ENCODE measurements at regions not wholly inside any gene's neighbourhood (a gene's known extent, or its start where the extent isn't known, plus 50 kb on each side); places are given as distances from the start of the nearest gene placed in this dataset.

DNA sequence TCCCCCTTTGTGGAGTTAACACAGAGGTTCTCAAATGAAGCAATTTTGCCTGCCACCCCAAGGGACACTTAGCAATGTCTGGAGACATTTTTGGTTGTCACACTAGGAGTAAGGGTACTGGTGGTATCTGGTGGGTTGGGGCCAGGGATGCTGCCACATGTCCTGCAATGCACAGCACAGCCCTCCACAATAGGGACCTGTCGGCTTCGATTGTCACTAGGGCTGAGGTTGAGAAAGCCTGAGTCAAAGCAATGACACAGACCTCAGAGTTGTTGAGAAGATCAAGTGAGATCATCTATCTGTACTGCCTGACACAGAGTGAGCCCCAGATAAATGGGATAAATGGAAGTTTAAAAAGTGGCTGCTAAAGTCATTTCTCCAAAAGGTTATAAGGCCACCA is 249.2 kb upstream of the KLF4 start:
- DNase-seq (ENCODE audit: low spot score) (no peak), FAIRE-seq (no peak)

DNA sequence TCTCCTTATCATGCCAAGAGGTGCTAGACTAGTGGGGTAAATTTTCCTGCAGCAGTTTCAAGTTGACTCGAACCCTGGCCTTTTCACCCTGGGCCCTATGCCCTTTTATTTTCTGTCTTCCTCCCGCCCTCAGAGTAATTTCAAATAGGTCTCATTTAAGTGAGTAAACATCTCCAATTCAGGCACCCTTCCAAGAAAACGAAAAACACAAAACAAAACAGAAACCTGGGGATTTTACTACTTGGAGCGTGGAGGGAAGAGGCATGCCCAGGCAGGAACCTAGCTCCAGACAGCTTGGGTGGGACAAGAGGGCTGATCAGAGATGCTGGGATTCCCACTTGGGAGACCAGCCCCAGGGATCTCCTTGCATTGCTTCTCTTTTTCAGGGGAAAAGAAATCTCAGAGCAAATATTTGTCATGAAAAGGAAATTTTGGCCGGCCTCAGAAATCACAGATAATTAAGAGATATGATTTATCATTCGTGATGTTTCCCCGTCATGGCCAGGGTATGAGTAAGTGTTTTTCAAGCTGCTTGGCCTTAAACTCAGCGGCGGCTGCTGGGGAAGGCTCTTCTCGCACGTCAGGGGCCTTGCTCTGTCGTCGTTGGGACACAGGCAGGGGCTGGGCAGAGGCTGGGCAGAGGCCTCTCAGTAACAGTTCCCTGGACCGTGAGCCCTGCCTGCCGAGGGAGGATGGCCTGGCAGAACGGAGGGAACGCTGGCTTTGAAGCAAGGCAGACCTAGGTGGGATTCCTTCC is 248.6 kb upstream of the KLF4 start:
- no peak for FAIRE-seq
- DNase-seq (ENCODE audit: low spot score) = peak; percentile 30

DNA sequence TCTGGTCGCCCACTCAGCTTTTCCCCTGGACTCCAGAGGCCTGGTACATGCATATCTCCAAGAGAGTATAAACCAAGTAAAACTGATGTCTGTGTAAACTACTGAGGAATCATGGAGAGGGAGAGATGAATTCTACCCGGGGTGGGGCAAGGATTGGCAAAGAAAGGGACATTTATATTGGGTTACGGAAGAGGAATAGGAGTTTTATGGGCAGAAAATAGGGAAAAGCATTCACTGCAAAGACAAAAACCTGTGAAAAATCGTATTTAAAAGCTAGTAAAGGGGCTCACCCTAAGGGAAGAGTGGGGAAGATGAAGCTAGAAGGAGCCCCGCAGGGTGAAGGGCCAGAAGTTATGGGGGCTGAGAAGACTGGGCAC is 248.0 kb upstream of the KLF4 start:
- FAIRE-seq (no peak), DNase-seq (ENCODE audit: low spot score) (no peak)

DNA sequence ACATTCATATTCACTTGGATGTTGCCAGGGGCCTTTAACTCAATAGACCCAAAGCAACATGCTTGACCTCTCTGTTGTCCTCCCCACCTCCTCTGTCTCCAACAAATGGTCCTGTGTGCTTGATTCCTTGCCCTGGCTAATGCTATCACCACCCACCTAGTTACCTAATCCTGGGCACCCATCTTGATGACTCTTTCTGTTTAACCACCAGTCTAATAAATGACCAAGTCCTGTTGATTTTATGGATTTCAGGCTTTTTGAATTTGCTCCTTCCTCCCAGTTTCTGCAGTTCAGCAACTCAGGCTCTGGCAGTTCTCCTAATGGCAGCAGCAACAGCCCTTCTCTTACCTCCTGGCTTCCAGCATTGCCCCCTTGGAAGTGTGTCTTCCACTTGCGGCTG is 246.3 kb upstream of the KLF4 start:
- DNase-seq (ENCODE audit: low spot score) (no peak), FAIRE-seq (no peak)

DNA sequence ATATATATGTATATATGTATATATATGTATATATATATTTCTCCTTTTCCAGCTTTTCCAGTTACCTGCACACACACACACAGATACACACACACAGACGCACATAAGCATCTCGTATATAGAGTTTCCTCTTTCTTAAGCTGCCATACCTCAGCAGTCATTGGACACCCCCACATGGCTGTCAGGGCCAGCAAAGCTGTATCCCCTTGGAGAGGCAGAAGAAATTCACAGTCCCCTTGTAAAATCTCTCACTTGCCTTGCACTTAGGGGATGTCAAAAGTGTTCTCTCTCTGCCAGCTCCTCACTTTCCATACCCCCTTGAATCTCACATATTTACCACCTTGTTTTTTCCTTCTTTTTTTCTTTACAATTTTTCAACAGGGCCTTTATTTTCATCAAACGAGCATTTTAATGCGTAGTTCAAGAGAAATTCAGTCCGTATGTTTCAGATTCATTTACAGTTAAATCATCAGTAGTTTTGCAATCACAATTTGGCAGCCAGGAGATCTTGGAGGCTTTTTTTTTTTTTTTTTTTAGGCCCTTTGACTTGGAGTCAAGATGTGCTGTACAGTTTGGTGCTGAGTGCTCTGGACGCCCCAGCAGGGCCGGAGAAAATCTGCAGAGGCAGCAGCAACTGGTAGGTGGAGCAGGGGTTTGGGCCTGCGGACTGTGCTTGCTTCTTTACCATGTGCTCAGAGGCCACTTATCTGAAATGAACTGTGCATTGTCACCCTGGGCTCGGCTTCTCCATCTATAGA is 244.9 kb upstream of the KLF4 start:
- DNase-seq (ENCODE audit: low spot score) (peak; percentile 42), FAIRE-seq (no peak)

DNA sequence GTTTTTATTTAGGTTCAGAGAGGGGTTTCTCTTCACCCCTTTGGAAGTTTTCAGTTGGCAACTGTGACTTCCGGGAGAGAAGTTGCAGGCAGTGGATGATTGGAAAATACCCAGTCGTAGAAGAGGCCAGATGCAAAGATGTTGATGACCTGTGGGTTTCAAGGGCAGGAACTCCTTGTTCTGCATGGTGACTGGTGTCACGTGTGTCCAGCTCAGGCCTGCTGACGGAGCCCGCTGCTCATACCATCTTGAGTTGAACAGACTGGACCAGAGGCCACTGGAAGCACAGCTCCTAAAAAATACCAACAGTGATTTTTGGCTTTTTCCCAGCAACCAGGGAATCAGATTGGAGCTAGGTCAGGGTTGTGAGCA is 243.9 kb upstream of the KLF4 start:
- DNase-seq (ENCODE audit: low spot score) = no peak
- no peak for FAIRE-seq

DNA sequence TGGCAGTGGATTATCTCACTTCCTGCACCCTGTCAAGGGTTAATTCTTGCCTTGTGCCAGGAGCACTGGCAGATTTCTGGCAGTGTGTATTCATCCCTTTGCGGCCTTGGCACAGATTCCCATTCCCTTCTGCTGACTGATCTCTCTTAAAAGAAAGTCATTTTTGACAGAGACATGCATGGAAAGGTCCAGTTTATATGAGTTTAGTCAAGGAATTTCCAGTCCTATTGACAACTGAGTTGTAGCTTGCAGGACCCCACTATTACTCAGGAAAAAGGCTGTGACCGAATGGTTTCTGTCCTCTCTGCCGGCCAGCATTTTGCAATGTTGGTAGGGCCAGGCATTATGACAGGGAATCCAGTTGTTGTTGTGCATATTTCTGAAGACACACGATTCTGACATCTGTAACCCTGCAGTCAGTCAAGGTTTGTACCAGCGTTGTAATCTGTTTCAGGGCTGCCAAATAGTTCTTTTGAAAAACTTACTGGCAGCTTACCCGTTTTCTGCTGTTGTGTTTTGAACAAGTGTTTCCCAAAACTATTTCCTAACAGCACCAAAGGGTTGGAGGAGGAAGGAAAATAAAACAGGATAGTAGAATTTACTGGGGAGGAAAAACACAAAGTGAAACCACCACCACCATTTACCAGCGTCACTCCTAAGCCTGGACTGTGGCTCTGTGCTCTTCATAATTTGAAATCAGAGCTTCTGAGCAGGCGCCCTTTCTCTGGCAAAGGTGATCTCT is 243.4 kb upstream of the KLF4 start:
- DNase-seq (ENCODE audit: low spot score) = peak; percentile 63
- no peak for FAIRE-seq

DNA sequence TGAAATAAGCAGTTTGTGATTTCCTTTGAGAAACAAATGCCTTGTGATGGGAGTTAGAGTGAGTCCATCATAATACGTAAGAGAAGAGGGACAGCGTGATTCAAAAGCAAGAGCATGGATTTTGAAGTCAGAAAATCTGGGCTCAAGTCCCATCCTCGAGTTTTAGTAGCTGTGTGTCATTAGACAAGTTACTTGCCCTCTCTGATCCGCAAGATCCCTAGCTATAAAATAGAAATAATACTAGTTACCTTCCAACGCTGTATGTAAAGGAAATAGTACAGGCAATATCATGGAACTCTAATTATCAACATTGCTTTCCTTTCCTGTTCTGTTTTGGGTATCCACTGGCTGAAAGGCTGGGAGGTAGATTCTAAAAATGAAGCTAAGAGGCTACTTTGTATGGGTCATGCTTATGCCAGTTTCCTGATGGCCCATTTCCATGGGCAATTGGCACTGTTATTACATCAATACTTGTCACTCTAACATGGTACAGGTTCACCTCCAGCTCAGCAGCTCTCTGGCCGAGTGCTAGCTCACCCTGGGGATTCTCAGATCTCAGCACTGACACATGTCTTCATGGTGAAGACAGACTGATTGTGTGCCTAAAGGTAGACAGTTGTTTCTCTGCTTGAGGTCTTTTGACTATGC is 241.7 kb upstream of the KLF4 start:
- FAIRE-seq (no peak), DNase-seq (ENCODE audit: low spot score) (no peak)

DNA sequence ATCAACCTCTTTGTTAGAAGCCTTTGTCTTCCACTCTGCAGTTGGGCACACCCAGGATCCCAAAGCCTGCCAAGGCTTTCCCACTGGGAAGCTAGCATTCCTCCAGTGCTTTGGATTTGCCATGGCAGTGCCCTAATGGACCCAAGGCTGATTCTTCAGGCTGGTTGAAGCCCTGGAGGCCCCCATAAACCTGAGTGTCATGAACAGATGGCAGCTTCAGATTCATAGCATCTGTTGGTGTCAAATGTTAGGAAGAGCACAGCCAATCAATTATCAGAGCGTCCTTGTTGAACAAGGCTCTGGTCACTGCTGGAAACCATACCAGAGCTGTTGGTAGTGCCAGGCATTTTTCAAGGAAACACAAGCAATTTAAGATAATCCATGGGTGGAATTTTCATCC is 241.1 kb upstream of the KLF4 start:
- FAIRE-seq (no peak), DNase-seq (ENCODE audit: low spot score) (no peak)

DNA sequence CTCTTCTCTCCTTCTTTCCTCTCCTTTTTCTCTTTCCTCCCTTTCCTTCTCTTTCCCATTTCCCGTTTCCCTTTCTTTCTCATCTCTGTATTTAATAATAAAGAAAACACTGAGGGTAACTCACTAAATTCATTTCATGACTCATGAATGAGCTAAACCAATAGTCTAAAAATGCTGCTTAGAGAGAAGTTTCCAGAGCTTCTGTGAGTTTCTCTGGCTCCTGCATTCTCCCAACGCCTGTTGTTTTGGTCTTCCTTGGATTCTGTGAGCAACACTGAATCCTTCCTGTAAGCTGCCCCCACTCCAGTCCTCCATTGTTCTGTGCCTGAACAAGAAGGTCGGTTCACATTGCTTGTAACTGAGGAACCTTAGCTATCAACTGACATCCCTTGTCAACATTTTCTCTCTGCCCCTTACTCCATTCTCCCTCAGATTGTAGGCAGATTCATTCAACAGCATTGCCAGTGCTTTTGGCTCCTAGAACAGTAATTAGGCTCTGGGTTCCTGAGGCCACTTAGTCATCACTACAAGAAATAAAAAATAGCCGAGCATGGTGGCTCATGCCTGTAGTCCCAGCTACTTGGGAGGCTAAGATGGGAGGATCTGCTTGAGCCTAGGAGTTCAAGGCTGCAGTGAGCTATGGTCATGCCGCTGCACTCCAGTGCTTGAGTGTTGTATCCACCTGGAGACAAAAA is 237.7 kb upstream of the KLF4 start:
- FAIRE-seq (no peak), DNase-seq (ENCODE audit: low spot score) (no peak)

DNA sequence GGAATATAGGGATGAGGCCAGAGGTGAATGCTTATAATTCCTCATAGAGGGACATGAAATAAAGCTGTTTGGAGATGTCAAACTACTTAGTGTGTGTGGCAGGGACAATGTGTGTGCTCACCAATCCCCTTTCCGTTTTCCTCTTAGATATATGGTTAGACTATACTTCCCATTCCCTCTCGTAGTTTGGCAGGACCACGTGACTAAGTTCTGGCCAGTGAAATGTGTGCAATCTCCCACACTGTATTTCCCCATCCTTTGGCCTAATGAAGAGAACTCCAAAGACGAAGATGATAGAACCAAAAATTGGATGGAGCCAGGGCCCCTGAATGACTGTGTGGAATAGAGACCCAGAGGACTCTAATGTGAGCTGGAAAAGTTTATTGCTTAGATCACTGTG is 233.4 kb upstream of the KLF4 start:
- DNase-seq (ENCODE audit: low spot score) (no peak), FAIRE-seq (no peak)

DNA sequence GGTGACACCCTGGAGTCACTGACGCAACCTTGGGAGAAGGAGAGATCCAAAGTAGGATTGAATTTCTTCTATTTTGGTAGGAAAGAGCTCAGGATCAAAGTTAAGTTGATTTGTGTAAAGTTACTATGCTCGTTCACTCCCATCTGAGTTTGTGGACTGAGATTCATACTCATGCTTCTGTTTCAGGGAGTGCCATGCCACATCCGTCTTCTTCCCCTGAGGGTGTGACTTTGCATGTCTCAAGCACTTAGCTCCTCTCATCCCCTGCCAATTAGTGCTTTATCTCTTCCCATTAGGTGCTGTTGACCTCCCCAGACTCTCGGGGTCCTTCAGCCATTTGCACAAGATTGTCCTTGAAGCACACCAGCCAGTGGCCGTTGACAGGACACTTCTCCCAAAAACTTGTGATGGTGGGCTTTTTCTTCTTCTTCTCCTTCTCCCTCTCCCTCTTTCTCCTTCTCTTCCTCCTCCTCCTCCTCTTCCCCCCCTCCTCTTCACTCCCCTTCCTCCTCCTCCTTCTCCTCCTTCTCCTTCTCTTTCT is 232.2 kb upstream of the KLF4 start:
- no peak for DNase-seq (ENCODE audit: low spot score)
- no peak for FAIRE-seq

DNA sequence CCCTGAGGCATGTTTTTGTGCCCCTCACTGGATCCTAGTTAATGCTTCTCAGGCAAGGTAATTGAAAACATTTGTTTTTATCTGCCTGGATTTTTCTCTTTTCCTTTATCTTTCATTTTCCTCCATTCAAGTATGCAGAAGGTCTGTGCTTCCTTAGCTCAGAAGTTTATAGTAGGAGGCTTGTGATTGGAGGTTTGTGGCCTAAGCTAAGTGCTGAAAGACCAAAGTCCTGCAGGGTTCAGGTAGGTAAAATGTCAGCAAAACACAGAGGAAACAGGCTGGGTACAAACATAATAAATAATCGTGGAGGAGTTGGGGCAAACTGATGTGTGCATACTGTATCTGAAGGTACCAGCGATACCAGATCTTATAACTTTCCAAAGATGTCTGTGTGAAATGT is 230.9 kb upstream of the KLF4 start:
- DNase-seq (ENCODE audit: low spot score) = no peak
- no peak for FAIRE-seq

DNA sequence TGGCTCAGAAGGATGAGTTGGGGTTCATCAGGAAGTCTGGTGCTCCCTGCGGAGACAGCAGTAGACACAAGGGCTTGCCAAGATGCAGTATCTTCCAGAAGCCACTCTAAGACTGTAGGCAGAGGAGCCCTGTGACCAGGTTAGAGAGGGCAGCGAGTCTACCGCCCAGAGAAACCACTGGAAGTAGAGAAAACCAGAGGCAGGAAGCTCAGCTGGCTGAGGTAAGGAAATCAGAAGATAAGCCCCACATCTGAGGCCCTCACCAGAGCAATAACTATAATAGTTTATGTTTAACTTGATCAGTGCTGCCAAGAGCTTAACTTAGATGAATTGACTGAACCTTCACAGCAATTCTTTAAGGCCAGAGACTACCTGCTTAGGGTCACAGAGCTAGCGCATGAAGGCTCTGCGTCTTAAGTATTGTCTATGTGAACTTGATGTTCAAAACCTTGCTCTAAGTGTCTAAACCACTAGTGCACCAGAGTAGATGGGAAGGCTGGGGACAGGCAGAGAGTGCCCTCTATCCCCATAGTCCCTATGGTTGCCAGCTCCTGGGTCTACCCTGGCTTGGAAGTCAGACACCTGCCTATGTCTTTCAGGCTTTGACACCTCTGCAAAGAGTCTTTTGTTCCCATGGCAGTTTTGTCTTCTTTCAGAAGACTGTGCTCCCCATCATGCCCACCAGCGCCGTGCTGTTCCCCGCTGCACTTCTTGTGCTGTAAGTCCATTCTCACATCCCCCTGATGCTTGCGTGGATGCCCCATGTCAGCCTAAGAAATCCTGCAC is 228.2 kb upstream of the KLF4 start:
- FAIRE-seq (no peak), DNase-seq (ENCODE audit: low spot score) (no peak)

DNA sequence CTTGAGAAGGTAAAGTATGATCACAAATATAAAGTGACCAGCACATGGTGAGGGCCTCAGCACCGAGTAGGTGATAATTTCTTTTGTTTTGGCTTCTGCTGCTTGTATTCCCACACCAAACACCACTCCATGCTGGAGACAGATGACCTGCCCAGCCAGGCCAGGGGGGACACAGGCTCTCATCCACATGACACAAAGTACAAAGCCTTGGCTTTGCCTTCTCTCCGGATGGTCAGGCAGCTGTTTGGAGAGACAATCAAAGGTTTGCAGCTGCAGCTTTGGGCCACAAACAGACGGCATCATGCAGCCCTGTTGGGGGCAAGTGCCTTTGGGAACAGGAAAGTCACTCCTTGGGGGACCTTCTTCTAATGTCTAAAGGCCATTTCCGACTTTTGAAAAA is 226.2 kb upstream of the KLF4 start:
- no peak for FAIRE-seq
- no peak for DNase-seq (ENCODE audit: low spot score)

DNA sequence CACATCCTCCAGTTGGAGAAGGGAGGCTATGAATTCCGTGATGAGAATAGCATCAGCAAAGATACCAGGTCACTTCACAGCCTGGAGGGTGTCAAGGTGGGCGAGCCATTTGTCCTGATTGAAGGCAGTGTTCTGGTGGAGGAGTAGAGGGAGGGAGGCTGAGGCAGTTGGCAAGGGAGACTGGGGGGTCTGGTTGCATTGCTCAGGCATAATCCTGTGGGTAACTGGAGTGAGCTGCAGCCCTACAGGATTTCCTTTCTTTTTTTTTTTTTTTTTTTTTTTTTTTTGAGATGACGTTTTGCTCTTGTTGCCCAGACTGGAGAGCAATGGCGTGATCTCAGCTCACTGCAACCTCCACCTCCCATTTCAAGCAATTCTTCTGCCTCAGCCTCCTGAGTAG is 223.9 kb upstream of the KLF4 start:
- no peak for DNase-seq (ENCODE audit: low spot score)
- FAIRE-seq = no peak

DNA sequence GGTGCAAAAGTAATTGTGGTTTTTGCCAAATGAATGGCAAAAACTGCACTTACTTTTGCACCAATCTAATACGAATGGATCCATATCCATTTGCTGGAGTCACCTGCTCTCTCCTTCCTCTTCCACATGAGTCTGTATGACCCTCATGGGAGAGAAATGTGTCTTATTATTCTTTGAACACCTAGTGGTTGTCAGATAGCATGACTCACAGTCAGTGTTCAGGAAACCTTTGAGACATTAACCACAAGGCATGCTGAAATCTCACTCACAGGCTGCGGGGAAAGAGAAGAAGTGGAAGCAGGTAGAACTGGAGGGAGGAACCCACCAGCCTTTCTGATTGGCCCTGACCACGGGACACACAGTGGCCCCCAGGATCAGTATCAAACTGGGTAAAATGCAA is 222.8 kb upstream of the KLF4 start:
- peak; percentile 78 for DNase-seq (ENCODE audit: low spot score)
- FAIRE-seq = no peak

DNA sequence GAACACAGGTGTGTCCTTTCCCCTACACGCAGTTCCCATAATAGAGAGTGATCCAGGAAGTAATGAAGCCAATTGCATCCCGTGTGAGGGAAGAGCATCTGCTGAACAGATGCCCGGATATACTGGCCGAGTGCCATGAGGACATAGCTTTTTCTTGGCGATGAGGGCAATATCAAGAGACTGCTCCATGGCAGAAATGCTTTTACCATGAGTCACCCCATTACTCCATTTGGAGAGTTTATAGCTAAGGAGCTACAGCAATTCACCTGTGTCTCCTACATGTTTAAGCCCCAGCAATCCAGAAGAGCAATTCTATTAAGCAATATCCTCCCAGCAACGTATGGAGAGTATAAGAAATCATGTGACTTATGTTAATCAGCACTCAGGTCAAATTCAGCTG is 222.0 kb upstream of the KLF4 start:
- FAIRE-seq (no peak), DNase-seq (ENCODE audit: low spot score) (peak; percentile 78)

DNA sequence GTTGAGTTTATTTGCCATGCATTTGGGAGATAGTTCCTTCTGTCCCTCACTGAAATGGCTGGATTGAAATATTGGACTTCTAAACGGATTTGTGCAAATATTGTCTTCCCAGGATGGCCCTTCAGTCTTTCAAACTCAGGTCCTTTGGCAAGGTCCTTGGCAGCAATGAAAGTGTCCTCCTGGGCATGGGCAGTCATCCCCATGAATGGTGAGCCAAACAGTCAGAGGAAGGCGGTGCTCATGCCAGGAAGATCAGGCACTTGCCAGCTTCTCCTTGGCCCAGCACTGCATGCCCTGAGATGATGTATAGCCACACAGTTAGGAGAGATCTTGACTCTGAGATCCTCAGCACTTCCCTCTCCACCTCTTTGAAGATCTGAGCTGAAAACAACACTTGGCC is 221.4 kb upstream of the KLF4 start:
- DNase-seq (ENCODE audit: low spot score) (no peak), FAIRE-seq (no peak)

DNA sequence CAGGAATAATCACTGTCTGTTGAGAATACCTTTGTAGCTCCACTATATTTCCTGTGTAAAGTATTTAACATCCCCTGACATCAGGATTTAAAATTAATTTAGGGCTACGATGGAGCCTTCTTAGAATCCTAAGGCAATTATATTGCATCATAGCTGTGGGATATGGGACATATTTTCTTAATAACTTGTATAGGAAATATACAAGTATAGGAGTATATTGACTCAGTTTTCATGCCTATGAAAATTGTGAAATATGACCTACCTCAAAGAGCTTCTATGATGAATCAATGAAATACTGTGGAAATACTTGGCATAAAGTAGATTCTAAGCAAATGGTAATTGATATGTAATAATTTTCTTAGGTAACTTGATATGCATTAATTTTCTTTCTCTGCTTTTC is 221.0 kb upstream of the KLF4 start:
- no peak for DNase-seq (ENCODE audit: low spot score)
- no peak for FAIRE-seq

Measured in urothelium cell line (cell line).